Right cardiac atrium (tissue), 5 donors: ENCODE measurements at regions not wholly inside any gene's neighbourhood (a gene's known extent, or its start where the extent isn't known, plus 50 kb on each side); places are given as distances from the start of the nearest gene placed in this dataset.

ENCODE experiments used
- ATAC-seq, 2 donors: fragments of 200-7000 bp; cut with Tn5 transposase; one replicate each; pipeline versions ENCODE4 v1.8.0 to v1.9.1; 2020; ENCODE audit warnings: moderate library complexity in 2 of 2, mild to moderate bottlenecking in 1 of 2
- DNase-seq, 3 donors: peaks; one replicate each; pipeline ENCODE4 v3.0.0-alpha.2; 2020
- H3K27ac ChIP-seq: one replicate; pipeline ENCODE4 v1.5.1; 2013; ENCODE audit warnings: mild to moderate bottlenecking, low read length, control low read depth, moderate library complexity
- H3K27me3 ChIP-seq: one replicate; pipeline ENCODE4 v1.6.1; 2013; ENCODE audit not compliant: control insufficient read depth, insufficient read depth
- H3K4me1 ChIP-seq: one replicate; pipeline ENCODE4 v1.6.1; 2013; ENCODE audit warnings: low read length; ENCODE audit not compliant: control insufficient read depth, insufficient read depth
- H3K4me3 ChIP-seq: one replicate; pipeline ENCODE4 v1.5.1; 2013; ENCODE audit warnings: low read length, control low read depth
- H3K9me3 ChIP-seq: one replicate; pipeline ENCODE4 v1.6.1; 2013; ENCODE audit warnings: low read length; ENCODE audit not compliant: control insufficient read depth
- WGBS: extraction: QIAGEN DNeasy Blood & Tissue Kit; methylation state at CpG from one replicate; pipeline ENCODE4 v1.1.7; 2013; 5-methylcytosine and 5-hydroxymethylcytosine counted together
- intact Hi-C, 4 donors: fragments of 100-400 bp; cut with DNase I; formaldehyde crosslinking; loops; one replicate each; pipeline versions ENCODE4 v1.11.0 to v1.14.0; 2022 to 2023
- donor health status: healthy with polysubstance abuse.
- donor health status: DM: no; HTN: yes; CAD: no.
- donor health status: DM: no; HTN: no; CAD: no.
- donor health status: DM: no; HTN: yes; CAD: no; lungs with severe emphysema.
- donor health status: DM: yes; HTN: yes; CAD: no.

GRCh38 chr20:53803492-53804155 lies 210.0 kb upstream of the ZNF217 start:
- no peak overlapping the region for H3K27ac ChIP-seq
- H3K4me1 ChIP-seq = no peaks in the 10 kb centered on the region
- no peaks in the 10 kb centered on the region for H3K9me3 ChIP-seq
- 74% methylated on average over 6 of the region's 6 CpGs for WGBS
- intact Hi-C loops = no loop called here
- ATAC-seq = no peak
- no peak for DNase-seq
- no peak overlapping the region for H3K4me3 ChIP-seq
- no peaks in the 10 kb centered on the region for H3K27me3 ChIP-seq

DNA sequence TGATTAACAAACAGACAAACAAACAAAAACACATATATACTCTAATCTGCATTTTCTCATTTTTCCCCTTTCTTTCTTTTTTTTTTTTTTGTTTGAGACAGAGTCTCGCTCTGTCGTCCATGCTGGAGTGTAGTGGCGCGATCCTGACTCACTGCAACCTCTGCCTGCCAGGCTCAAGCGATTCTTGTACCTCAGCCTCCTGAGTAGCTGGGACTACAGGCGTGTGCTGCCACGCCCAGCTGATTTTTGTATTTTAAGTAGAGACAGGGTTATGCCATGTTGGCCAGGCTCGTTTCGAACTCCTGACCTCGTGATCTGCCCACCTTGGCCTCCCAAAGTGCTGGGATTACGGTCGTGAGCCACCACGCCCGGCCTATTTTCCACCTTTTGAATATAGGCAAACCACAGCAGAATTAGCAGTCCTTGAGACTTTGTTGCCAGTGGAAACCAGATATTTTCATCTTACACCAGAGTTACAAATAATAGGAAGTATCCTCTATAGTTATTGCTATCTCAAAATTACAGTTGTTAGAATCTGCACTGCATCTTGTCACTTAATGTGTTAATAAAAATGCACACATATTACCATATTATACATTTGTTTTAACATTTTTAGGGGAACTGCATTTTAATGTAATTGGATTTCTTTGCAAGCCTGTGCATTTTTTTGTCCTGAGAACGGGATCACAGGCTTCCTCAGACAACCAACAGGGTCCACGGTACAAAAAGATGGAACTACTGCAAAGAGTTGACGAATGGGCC lies 208.2 kb upstream of the ZNF217 start:
- H3K4me1 ChIP-seq = no peaks in the 10 kb centered on the region
- 87% methylated on average over 17 of the region's 17 CpGs for WGBS
- H3K4me3 ChIP-seq = no peak overlapping the region
- H3K9me3 ChIP-seq = no peaks in the 10 kb centered on the region
- H3K27ac ChIP-seq = no peak overlapping the region
- H3K27me3 ChIP-seq = no peaks in the 10 kb centered on the region
- DNase-seq (no peak), ATAC-seq (no peak)
- intact Hi-C loops = no loop called here

DNA sequence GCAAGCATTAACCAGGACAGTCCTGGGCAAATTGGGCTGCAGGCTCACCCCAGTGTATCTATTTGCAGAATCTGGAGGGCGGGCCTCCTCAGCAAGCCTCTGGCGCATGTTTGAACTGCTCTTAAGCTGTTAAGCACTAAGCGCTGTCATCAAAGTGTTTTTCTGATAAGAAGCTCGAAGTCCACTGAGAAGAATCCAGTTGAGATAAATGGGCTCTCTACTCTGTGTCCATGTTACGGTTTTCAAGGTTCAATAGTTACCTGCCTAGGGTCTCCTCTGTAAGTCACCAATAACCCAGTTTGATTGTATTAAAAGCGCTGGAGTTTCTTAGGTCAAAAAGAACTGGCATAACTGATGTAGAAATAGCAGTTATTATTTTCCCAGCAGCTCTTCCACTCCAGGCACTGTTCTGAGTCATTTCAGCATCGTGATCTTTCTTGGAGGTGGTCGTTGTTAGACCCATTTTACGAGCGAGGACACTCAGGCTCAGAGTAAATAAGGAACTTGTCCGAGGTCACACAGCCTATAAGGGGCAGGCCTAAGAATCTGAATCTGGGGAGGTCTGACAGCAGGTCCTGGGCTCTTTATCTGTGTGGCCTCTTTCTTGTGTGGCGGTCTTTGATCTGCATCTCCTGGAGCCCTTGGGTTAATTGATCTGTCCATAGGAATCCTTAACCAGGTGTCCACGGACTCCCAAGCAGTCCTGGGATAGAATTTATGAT lies 207.4 kb upstream of the ZNF217 start:
- ATAC-seq (no peak), DNase-seq (no peak)
- H3K27ac ChIP-seq = no peak overlapping the region
- no peak overlapping the region for H3K4me3 ChIP-seq
- H3K4me1 ChIP-seq = no peaks in the 10 kb centered on the region
- WGBS = 83% methylated on average over 13 of the region's 13 CpGs
- no peaks in the 10 kb centered on the region for H3K27me3 ChIP-seq
- intact Hi-C loops = no loop called here
- H3K9me3 ChIP-seq = no peaks in the 10 kb centered on the region

DNA sequence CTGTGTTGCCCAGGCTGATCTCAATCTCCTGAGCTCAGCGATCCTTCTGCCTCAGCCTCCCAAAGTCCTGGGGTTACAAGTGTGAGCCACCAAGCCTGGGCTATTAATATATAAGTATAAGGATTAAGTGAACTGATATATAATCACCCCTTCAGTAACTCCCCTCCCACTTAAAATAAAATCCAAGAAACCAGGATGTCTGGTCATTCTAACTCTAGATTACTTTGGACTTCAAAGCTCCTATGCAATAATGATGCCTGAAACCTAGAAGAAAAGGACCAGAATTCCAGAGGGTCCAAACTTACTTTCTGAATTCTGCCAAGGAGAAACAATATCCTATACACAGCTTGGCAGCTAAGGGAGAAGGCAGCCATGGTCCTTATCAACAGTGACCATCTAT lies 206.8 kb upstream of the ZNF217 start:
- DNase-seq = no peak
- no peaks in the 10 kb centered on the region for H3K27me3 ChIP-seq
- H3K27ac ChIP-seq = no peak overlapping the region
- intact Hi-C loops = no loop called here
- WGBS = 98% methylated on average over 1 of the region's 1 CpG
- H3K4me1 ChIP-seq = no peaks in the 10 kb centered on the region
- no peak for ATAC-seq
- no peak overlapping the region for H3K4me3 ChIP-seq
- no peaks in the 10 kb centered on the region for H3K9me3 ChIP-seq

DNA sequence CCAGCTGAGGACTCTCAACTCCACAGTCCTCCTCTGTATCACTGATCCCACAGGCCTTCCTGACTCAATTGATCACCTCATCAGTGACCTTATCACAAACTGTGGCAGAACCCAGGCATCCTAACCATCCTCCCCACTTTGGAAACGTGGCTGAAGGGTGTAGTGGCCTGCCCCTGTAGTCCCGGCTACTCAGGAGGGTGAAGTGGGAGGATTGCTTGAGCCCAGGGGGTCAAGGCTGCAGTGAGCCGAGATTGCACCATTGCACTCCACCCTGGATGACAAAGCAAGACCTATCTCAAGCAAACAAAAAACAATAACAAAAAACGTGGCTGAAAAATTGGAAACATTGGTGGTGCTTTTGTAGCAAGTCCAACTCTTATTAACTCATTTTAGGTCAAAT lies 203.4 kb upstream of the ZNF217 start:
- Histone ChIP-seq H3K27me3 (no peaks in the 10 kb centered on the region), H3K9me3 (no peaks in the 10 kb centered on the region), H3K27ac (no peak overlapping the region), H3K4me3 (no peak overlapping the region), H3K4me1 (no peaks in the 10 kb centered on the region)
- WGBS = 80% methylated on average over 4 of the region's 4 CpGs
- no peak for DNase-seq
- intact Hi-C loops = no loop called here
- ATAC-seq = no peak

GRCh38 chr20:53795170-53795569 lies 201.5 kb upstream of the ZNF217 start:
- WGBS = 96% methylated on average over 3 of the region's 3 CpGs
- no peaks in the 10 kb centered on the region for H3K27me3 ChIP-seq
- no peak overlapping the region for H3K27ac ChIP-seq
- no peak overlapping the region for H3K4me3 ChIP-seq
- DNase-seq (no peak), ATAC-seq (no peak)
- intact Hi-C loops = no loop called here
- no peaks in the 10 kb centered on the region for H3K4me1 ChIP-seq
- H3K9me3 ChIP-seq = no peaks in the 10 kb centered on the region

DNA sequence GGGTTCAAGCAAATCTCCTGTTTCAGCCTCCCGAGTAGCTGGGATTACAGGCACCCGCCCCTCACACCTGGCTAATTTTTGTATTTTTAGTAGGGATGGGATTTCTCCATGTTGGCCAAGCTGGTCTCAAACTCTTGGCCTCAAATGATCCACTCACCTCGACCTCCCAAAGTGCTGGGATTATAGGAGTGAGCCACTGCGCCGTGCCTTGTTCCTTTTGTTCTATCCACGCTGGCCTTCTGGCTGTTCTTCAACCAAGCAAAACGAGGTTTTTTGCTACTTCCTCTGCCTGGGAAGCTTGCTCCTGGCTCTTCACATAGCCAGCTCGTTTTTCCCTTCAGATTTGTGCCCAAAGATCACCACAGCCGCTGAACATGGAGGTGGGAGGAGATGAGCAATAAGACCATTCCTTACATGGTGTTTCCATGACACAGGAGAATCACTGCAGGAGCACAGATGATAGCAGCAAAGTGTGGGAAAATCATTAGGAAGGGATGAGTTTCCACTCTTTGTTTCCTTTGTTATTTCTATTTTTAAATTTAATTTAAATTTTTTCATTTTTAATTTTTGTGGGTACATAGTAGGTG lies 201.0 kb upstream of the ZNF217 start:
- WGBS = 72% methylated on average over 9 of the region's 9 CpGs
- Histone ChIP-seq H3K27ac (no peak overlapping the region), H3K27me3 (no peaks in the 10 kb centered on the region), H3K4me3 (no peak overlapping the region), H3K4me1 (no peaks in the 10 kb centered on the region), H3K9me3 (no peaks in the 10 kb centered on the region)
- no peak for DNase-seq
- intact Hi-C loops = no loop called here
- ATAC-seq = no peak

- intact Hi-C loops = no loop called here
- 94% methylated on average over 7 of the region's 7 CpGs for WGBS
- Histone ChIP-seq H3K9me3 (no peaks in the 10 kb centered on the region), H3K27me3 (no peaks in the 10 kb centered on the region), H3K4me3 (no peak overlapping the region), H3K4me1 (no peaks in the 10 kb centered on the region), H3K27ac (no peak overlapping the region)
- DNase-seq = no peak
- no peak for ATAC-seq
These were observed 200.2 kb upstream of the ZNF217 start for GRCh38 chr20:53793783-53794383.

GRCh38 chr20:53792946-53793536 lies 199.4 kb upstream of the ZNF217 start:
- no peak for ATAC-seq
- intact Hi-C loops = no loop called here

DNA sequence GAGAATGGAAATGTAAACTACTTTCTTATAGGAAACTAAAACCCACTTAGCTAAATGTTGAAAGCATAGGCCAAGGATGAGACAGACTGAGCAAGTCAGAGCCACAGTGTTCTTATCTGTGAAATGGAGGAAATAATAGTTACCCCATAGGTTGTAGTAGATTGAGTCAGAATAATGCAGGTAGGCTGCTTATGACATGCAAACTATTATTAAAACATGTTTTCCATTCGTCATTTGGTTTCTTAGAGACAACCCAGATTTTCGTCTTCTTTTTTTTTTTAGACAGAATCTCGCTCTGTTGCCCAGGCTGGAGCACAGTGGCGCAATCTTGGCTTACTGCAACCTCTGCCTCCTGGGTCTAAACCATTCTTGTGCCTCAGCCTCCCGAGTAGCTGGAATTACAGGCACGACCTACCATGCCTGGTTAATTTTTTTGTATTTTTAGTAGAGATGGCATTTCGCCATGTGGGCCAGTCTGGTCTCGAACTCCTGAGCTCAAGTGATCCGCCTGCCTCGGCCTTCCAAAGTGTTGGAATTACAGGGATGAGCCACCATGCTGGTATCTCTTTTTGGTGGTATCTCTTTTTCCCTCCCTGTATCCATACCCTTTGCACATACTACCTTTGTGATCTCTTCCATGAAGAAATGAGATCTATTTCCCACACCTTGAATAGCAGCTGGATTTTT lies 196.5 kb upstream of the ZNF217 start:
- intact Hi-C loops = no loop called here
- H3K9me3 ChIP-seq = no peaks in the 10 kb centered on the region
- DNase-seq = no peak
- no peak overlapping the region for H3K4me3 ChIP-seq
- ATAC-seq = no peak
- no peaks in the 10 kb centered on the region for H3K27me3 ChIP-seq
- H3K27ac ChIP-seq = no peak overlapping the region
- WGBS = 92% methylated on average over 10 of the region's 10 CpGs
- no peaks in the 10 kb centered on the region for H3K4me1 ChIP-seq

More at GRCh38 chr20:53792946-53793536, 199.4 kb upstream of the ZNF217 start:
- DNase-seq = no peak
- Histone ChIP-seq H3K27ac (no peak overlapping the region), H3K27me3 (no peaks in the 10 kb centered on the region), H3K4me1 (no peaks in the 10 kb centered on the region), H3K9me3 (no peaks in the 10 kb centered on the region), H3K4me3 (no peak overlapping the region)
- 69% methylated on average over 5 of the region's 5 CpGs for WGBS
